ENCODE measurements at regions not wholly inside any gene's neighbourhood (a gene's known extent, or its start where the extent isn't known, plus 50 kb on each side); places are given as distances from the start of the nearest gene placed in this dataset.

DNA sequence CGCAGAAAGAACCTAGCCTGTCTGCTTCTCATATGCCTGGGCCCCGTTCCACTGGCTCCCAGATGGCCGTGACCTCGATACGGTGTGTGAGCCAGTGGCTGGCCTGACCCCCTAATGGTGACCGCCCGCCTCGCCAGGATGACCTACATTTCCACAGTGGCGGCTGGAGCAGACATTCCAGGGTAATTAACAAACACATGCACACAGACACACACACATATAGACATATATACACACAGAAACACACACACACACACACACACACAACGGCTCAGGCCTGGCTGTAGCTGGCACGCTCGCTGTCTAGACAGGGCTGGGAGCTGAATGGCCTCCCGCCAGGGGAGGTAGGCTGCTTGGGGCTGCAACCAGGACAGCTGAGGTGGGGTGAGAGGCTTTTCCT, 227.1 kb downstream of the ANKRD60 start:
- TF ChIP-seq, protein P1, sequence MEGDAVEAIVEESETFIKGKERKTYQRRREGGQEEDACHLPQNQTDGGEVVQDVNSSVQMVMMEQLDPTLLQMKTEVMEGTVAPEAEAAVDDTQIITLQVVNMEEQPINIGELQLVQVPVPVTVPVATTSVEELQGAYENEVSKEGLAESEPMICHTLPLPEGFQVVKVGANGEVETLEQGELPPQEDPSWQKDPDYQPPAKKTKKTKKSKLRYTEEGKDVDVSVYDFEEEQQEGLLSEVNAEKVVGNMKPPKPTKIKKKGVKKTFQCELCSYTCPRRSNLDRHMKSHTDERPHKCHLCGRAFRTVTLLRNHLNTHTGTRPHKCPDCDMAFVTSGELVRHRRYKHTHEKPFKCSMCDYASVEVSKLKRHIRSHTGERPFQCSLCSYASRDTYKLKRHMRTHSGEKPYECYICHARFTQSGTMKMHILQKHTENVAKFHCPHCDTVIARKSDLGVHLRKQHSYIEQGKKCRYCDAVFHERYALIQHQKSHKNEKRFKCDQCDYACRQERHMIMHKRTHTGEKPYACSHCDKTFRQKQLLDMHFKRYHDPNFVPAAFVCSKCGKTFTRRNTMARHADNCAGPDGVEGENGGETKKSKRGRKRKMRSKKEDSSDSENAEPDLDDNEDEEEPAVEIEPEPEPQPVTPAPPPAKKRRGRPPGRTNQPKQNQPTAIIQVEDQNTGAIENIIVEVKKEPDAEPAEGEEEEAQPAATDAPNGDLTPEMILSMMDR (IDR thresholded peaks at IDR 0.05 in 4 of 5, conservative IDR thresholded peaks at IDR 0.05 in 1 of 5), result no peak
- no peak for TF ChIP-seq POLR2A (IDR thresholded peaks at IDR 0.05)
